ENCODE measurements at regions not wholly inside any gene's neighbourhood (a gene's known extent, or its start where the extent isn't known, plus 50 kb on each side); places are given as distances from the start of the nearest gene placed in this dataset.

DNA sequence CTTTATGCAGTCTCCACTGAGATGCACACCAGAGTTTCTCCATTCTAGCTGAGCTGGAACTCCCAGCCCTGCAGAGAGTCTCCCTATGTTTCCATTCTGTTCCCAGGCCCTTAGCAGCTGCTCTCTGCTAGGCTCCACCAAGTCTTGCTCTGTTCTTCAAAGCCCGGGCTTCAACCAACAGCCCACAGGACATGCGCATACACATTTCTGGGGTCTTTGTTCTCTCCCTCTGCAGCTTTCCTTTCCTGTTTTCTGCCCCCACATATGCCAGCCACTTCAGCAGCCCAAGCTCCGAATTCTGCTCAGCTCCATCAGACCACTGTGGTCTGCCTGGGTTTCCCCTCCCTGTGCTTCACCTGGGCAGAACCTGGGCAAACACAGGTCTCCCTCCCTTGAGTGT is 205.9 kb downstream of the CBLN1 start:
- no TSS peak for BruUV-seq (replicated peaks)
- POLR2A ChIA-PET: no interaction called here
- no peak overlapping the region for H3K4me3 Mint-ChIP-seq (ENCODE audit: unreplicated experiment)
- TF ChIP-seq, protein P1, sequence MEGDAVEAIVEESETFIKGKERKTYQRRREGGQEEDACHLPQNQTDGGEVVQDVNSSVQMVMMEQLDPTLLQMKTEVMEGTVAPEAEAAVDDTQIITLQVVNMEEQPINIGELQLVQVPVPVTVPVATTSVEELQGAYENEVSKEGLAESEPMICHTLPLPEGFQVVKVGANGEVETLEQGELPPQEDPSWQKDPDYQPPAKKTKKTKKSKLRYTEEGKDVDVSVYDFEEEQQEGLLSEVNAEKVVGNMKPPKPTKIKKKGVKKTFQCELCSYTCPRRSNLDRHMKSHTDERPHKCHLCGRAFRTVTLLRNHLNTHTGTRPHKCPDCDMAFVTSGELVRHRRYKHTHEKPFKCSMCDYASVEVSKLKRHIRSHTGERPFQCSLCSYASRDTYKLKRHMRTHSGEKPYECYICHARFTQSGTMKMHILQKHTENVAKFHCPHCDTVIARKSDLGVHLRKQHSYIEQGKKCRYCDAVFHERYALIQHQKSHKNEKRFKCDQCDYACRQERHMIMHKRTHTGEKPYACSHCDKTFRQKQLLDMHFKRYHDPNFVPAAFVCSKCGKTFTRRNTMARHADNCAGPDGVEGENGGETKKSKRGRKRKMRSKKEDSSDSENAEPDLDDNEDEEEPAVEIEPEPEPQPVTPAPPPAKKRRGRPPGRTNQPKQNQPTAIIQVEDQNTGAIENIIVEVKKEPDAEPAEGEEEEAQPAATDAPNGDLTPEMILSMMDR (IDR thresholded peaks at IDR 0.05; ENCODE audit: insufficient read depth in 1 of 2, low read depth in 1 of 2, low read length in 1 of 2, severe bottlenecking in 1 of 2, unreplicated experiment in 1 of 2): no peak
- H3K4me1 ChIP-seq: no peaks in the 10 kb centered on the region
- peaks cover 15% of the 10 kb centered on the region for H3K9me3 Mint-ChIP-seq (ENCODE audit: unreplicated experiment)
- H3K9me3 ChIP-seq: 0 out of 2 replicates have a peak, but pooled peaks cover 7% of the 10 kb centered on the region
- H3K36me3 ChIP-seq (ENCODE audit: control insufficient read depth, insufficient read depth, low read length): no peaks in the 10 kb centered on the region
- H3K27me3 ChIP-seq (replicated peaks; ENCODE audit: control insufficient read depth, insufficient read depth, low read length): no peaks in the 10 kb centered on the region
- DNase-seq: no peak
- H3K27ac Mint-ChIP-seq (ENCODE audit: unreplicated experiment): no peak overlapping the region
- CTCF ChIA-PET: no interaction called here
- intact Hi-C loops (cut with micrococcal nuclease; ENCODE audit: unreplicated experiment): no loop called here
- peaks cover 12% of the 10 kb centered on the region for H3K27me3 Mint-ChIP-seq (ENCODE audit: insufficient read depth, unreplicated experiment)
- no peaks in the 10 kb centered on the region for H3K36me3 Mint-ChIP-seq (ENCODE audit: insufficient read depth, unreplicated experiment)
- H3K4me3 ChIP-seq (ENCODE audit: low read depth, low read length): no peak overlapping the region
- no peaks in the 10 kb centered on the region for H3K4me1 Mint-ChIP-seq (ENCODE audit: low read depth, unreplicated experiment)

DNA sequence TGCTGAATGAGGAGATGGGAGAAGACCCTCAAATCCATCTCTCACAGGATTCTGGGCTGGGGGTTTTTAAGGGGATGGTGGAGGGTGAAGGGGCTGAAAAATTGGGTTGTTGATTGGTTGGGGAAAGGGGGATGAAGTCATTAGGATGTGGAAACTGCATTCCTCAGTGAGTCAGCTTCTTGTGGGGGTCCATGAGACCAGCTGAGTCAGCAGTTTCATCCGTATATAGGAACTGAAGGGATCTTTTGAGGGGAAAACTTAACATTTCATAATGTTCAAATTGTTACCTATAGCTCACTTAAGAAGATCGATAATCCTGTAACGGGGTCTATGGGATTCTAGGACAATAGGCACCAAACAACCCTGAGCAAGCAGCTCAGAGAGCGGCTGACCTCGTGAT is 213.4 kb downstream of the CBLN1 start:
- CTCF ChIA-PET: no interaction called here
- no peaks in the 10 kb centered on the region for H3K27me3 ChIP-seq (replicated peaks; ENCODE audit: control insufficient read depth, insufficient read depth, low read length)

DNA sequence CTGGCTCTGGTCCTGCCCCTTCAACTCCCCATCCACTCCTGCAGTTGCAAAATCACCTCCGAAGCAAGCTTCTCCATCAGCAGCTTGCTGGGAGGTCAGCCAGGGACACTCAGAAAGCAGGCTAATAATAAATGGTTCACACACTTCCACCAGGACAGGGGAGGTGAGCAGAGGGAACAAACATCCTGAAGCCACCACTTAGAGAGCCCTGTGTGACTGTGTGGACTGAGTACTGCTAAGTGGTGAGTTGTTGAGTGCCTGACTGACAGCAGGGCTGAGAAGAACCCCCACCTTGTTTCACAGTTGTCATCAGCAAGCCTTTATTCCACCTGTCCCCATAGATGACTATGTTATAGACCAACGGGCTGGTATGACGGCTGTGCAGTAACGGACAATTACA is 213.9 kb downstream of the CBLN1 start:
- no peaks in the 10 kb centered on the region for H3K27me3 ChIP-seq (replicated peaks; ENCODE audit: control insufficient read depth, insufficient read depth, low read length)
- no peak overlapping the region for H3K4me3 Mint-ChIP-seq (ENCODE audit: unreplicated experiment)
- intact Hi-C loops (cut with micrococcal nuclease; ENCODE audit: unreplicated experiment): no loop called here

More for the DNA sequence above, 213.4 kb downstream of the CBLN1 start:
- no peak overlapping the region for H3K4me3 Mint-ChIP-seq (ENCODE audit: unreplicated experiment)
- H3K9me3 Mint-ChIP-seq (ENCODE audit: unreplicated experiment): peaks cover 16% of the 10 kb centered on the region
- H3K9me3 ChIP-seq: no peaks in the 10 kb centered on the region
- no peak overlapping the region for H3K27ac Mint-ChIP-seq (ENCODE audit: unreplicated experiment)
- no peaks in the 10 kb centered on the region for H3K4me1 Mint-ChIP-seq (ENCODE audit: low read depth, unreplicated experiment)
- TF ChIP-seq, protein P1 (IDR thresholded peaks at IDR 0.05; ENCODE audit: insufficient read depth in 1 of 2, low read depth in 1 of 2, low read length in 1 of 2, severe bottlenecking in 1 of 2, unreplicated experiment in 1 of 2): no peak
- peaks cover 8% of the 10 kb centered on the region for H3K27me3 Mint-ChIP-seq (ENCODE audit: insufficient read depth, unreplicated experiment)
- POLR2A ChIA-PET: no interaction called here
- H3K4me1 ChIP-seq: no peaks in the 10 kb centered on the region
- no peaks in the 10 kb centered on the region for H3K36me3 ChIP-seq (ENCODE audit: control insufficient read depth, insufficient read depth, low read length)
- BruUV-seq (replicated peaks): no TSS peak
- no peak overlapping the region for H3K4me3 ChIP-seq (ENCODE audit: low read depth, low read length)
- intact Hi-C loops (cut with micrococcal nuclease; ENCODE audit: unreplicated experiment): no loop called here
- no peak for DNase-seq
- H3K36me3 Mint-ChIP-seq (ENCODE audit: insufficient read depth, unreplicated experiment): no peaks in the 10 kb centered on the region

More for the DNA sequence above, 213.9 kb downstream of the CBLN1 start:
- Mint-ChIP-seq H3K27me3 (ENCODE audit: insufficient read depth, unreplicated experiment) (peaks cover 8% of the 10 kb centered on the region), H3K9me3 (ENCODE audit: unreplicated experiment) (peaks cover 16% of the 10 kb centered on the region), H3K27ac (ENCODE audit: unreplicated experiment) (no peak overlapping the region), H3K4me1 (ENCODE audit: low read depth, unreplicated experiment) (no peaks in the 10 kb centered on the region), H3K36me3 (ENCODE audit: insufficient read depth, unreplicated experiment) (no peaks in the 10 kb centered on the region)
- TF ChIP-seq, protein P1 (IDR thresholded peaks at IDR 0.05; ENCODE audit: insufficient read depth in 1 of 2, low read depth in 1 of 2, low read length in 1 of 2, severe bottlenecking in 1 of 2, unreplicated experiment in 1 of 2): no peak
- BruUV-seq (replicated peaks): no TSS peak
- H3K4me1 ChIP-seq: no peaks in the 10 kb centered on the region
- H3K36me3 ChIP-seq (ENCODE audit: control insufficient read depth, insufficient read depth, low read length): no peaks in the 10 kb centered on the region
- ChIA-PET CTCF (no interaction called here), POLR2A (no interaction called here)
- no peak overlapping the region for H3K4me3 ChIP-seq (ENCODE audit: low read depth, low read length)
- H3K9me3 ChIP-seq: no peaks in the 10 kb centered on the region
- DNase-seq: no peak

Measured in Caco-2 (cell line).